Endothelial cell of umbilical vein (primary cell): ENCODE measurements at regions not wholly inside any gene's neighbourhood (a gene's known extent, or its start where the extent isn't known, plus 50 kb on each side); places are given as distances from the start of the nearest gene placed in this dataset.

Experiments
- BruUV-seq: library from RNA; stranded (reverse); fragments of 400-500 nt; replicated peaks from 2 replicates; lab custom pipeline; 2021; lab: Mats Ljungman, UMichigan
- CTCF ChIA-PET: fragments of 300-600, 350-600 bp; sonication (Branson Sonifier 250); formaldehyde crosslinking; loops from one replicate; lab custom pipeline; 2021; ENCODE audit warnings: antibody characterized with exemption, inconsistent platforms; lab: Charles Lee
- POLR2A ChIA-PET: fragments of 300-600, 350-600 bp; sonication (Branson Sonifier 250); formaldehyde crosslinking; loops from one replicate; lab custom pipeline; 2021; ENCODE audit warnings: antibody characterized with exemption, inconsistent platforms; lab: Charles Lee
- DNase-seq: peaks from one replicate; pipeline ENCODE4 v3.0.0-alpha.2; 2011; ENCODE audit warnings: low read depth, low spot score
- FAIRE-seq: peaks from 2 replicates; lab custom pipeline; 2011; peaks lifted over from hg19 to GRCh38; lab: Jason Lieb, UNC
- H2AFZ ChIP-seq: 2 replicates; pipeline ENCODE4 v1.6.0; 2012; ENCODE audit warnings: low read depth, low read length, control low read depth, inconsistent platforms
- H3K27ac ChIP-seq: 2 replicates; pipeline ENCODE4 v1.5.1; 2011; ENCODE audit warnings: low read depth, mild to moderate bottlenecking, control low read depth, low read length, moderate library complexity; ENCODE audit not compliant: insufficient read depth
- H3K27me3 ChIP-seq, 2 experiments: 2 replicates each; pipeline versions ENCODE4 v1.6.0 to v1.6.1; 2011; ENCODE audit warnings: low read length in 2 of 2, mixed read lengths in 1 of 2; ENCODE audit not compliant: control insufficient read depth in 2 of 2, insufficient read depth in 2 of 2
- H3K36me3 ChIP-seq, 2 experiments: 2 replicates in 1 of 2; 3 replicates in 1 of 2; pipeline ENCODE4 v1.5.1; 2011; ENCODE audit warnings: low read length in 2 of 2, mild to moderate bottlenecking in 1 of 2, moderate library complexity in 1 of 2; ENCODE audit not compliant: control insufficient read depth in 2 of 2, insufficient read depth in 2 of 2; ENCODE audit errors: extremely low read depth in 1 of 2
- H3K4me1 ChIP-seq: 3 replicates; pipeline ENCODE4 v1.5.1; 2011; ENCODE audit warnings: mild to moderate bottlenecking, low read length; ENCODE audit not compliant: control insufficient read depth, insufficient read depth; ENCODE audit errors: extremely low read depth
- H3K4me2 ChIP-seq: 2 replicates; pipeline ENCODE4 v1.6.1; 2011; ENCODE audit warnings: low read length, control low read depth, mixed read lengths; ENCODE audit not compliant: insufficient read depth
- H3K4me3 ChIP-seq, 3 experiments: fragments of 200-600 bp in 1 of 3; sonication (generic), shearing (Covaris generic) in 1 of 3; replicated peaks in 1 of 3; 2 replicates each; pipeline ENCODE4 v1.5.1; 2011 to 2016; ENCODE audit warnings: control low read depth in 3 of 3, low read length in 3 of 3, mild to moderate bottlenecking in 2 of 3, inconsistent platforms in 1 of 3, low read depth in 1 of 3, moderate library complexity in 1 of 3; ENCODE audit not compliant: insufficient read depth in 1 of 3
- H3K79me2 ChIP-seq: 2 replicates; pipeline ENCODE4 v1.6.0; 2012; ENCODE audit warnings: low read length, inconsistent platforms; ENCODE audit not compliant: control insufficient read depth, insufficient read depth
- H3K9ac ChIP-seq: replicated peaks from 2 replicates; pipeline ENCODE3; 2011; ENCODE audit warnings: low read length, control low read depth; ENCODE audit not compliant: insufficient read depth; ENCODE audit errors: extremely low read depth
- H3K9me1 ChIP-seq: replicated peaks from 3 replicates; pipeline ENCODE4 v1.6.0; 2011; ENCODE audit warnings: mild to moderate bottlenecking, low read length; ENCODE audit not compliant: control insufficient read depth, insufficient read depth; ENCODE audit errors: extremely low read depth
- H3K9me3 ChIP-seq: replicated peaks from 2 replicates; pipeline ENCODE4 v1.5.1; 2012; ENCODE audit warnings: low read length, inconsistent platforms; ENCODE audit not compliant: control insufficient read depth, insufficient read depth
- H4K20me1 ChIP-seq: replicated peaks from 2 replicates; pipeline ENCODE3; 2011; ENCODE audit warnings: mild to moderate bottlenecking, low read length; ENCODE audit not compliant: control insufficient read depth, insufficient read depth; ENCODE audit errors: extremely low read depth
- CTCF ChIP-seq, 2 donors: IDR thresholded peaks; 1 replicate in 1 of 2; 2 replicates in 1 of 2; pipeline ENCODE4 v1.5.1; 2011; ENCODE audit warnings: low read length in 2 of 2, mild to moderate bottlenecking in 2 of 2, moderate library complexity in 2 of 2, control low read depth in 1 of 2, inconsistent platforms in 1 of 2, low read depth in 1 of 2; ENCODE audit not compliant: insufficient read depth in 1 of 2; ENCODE audit errors: extremely low read depth in 1 of 2
- EZH2 ChIP-seq: IDR thresholded peaks from 2 replicates; pipeline ENCODE4 v1.6.1; 2012; ENCODE audit warnings: borderline replicate concordance, low read depth, mild to moderate bottlenecking, moderate library complexity, low read length, inconsistent platforms; ENCODE audit not compliant: severe bottlenecking
- FOS ChIP-seq: IDR thresholded peaks from 2 replicates; pipeline ENCODE4 v1.6.1; 2011; ENCODE audit warnings: mild to moderate bottlenecking, low read length, moderate library complexity, borderline replicate concordance; ENCODE audit not compliant: insufficient read depth
- GATA2 ChIP-seq: IDR thresholded peaks from 2 replicates; pipeline ENCODE4 v1.7.0; 2011; ENCODE audit warnings: low read depth, mild to moderate bottlenecking, moderate library complexity, mixed read lengths, low read length; ENCODE audit not compliant: insufficient read length, insufficient read depth
- JUN ChIP-seq: IDR thresholded peaks from 2 replicates; pipeline ENCODE4 v1.6.1; 2011; ENCODE audit warnings: borderline replicate concordance, low read depth; ENCODE audit not compliant: insufficient read length, insufficient read depth
- MAX ChIP-seq: IDR thresholded peaks from 2 replicates; pipeline ENCODE4 v1.6.1; 2011; ENCODE audit not compliant: insufficient read depth, insufficient read length
- MYC ChIP-seq: IDR thresholded peaks from one replicate; pipeline ENCODE4 v1.6.1; 2011; ENCODE audit warnings: mild to moderate bottlenecking, low read depth, low read length
- POLR2A ChIP-seq: IDR thresholded peaks from 2 replicates; pipeline ENCODE4 v1.6.1; 2012; ENCODE audit warnings: low read depth, mild to moderate bottlenecking, control low read depth, low read length
- POLR2AphosphoS5 ChIP-seq: IDR thresholded peaks from 2 replicates; pipeline ENCODE4 v1.6.1; 2012; ENCODE audit warnings: low read depth, mild to moderate bottlenecking, control low read depth, low read length, moderate library complexity; ENCODE audit not compliant: insufficient read depth
- dilution Hi-C: fragments of 300-500 bp; cut with MboI; formaldehyde crosslinking; loops from one replicate; pipeline ENCODE4 v1.15.0; 2019; ENCODE audit warnings: low sequenced_read_pairs; ENCODE audit not compliant: extremely low pct_ligation_motif_present
- intact Hi-C: fragments of 100-400 bp; cut with micrococcal nuclease; formaldehyde crosslinking; loops from one replicate; pipeline ENCODE4 v1.10.0; 2022

GRCh38 chr20:61130156-61130555 is 121.9 kb upstream of the CDH4 start:
- Histone ChIP-seq H3K4me3 (no peak overlapping the region), H4K20me1 (no peaks in the 10 kb centered on the region), H3K27ac (no peak overlapping the region), H3K9ac (no peak overlapping the region), H3K79me2 (no peaks in the 10 kb centered on the region), H3K36me3 (no peaks in the 10 kb centered on the region), H3K27me3 (no peaks in the 10 kb centered on the region), H2AFZ (no peak overlapping the region), H3K9me1 (no peaks in the 10 kb centered on the region), H3K4me2 (no peak overlapping the region), H3K9me3 (peaks cover 2% of the 10 kb centered on the region), H3K4me1 (no peaks in the 10 kb centered on the region)
- dilution Hi-C loops, result no loop called here
- BruUV-seq, result no TSS peak
- no peak for TF ChIP-seq GATA2
- no peak for TF ChIP-seq POLR2A
- no peak for TF ChIP-seq MYC
- no peak for TF ChIP-seq POLR2AphosphoS5
- no peak for TF ChIP-seq MAX
- no peak for TF ChIP-seq CTCF (IDR thresholded peaks at IDR 0.05; ENCODE audit: extremely low read depth in 1 of 2, insufficient read depth in 1 of 2, low read depth in 1 of 2, low read length in 2 of 2)
- no peak for TF ChIP-seq EZH2
- TF ChIP-seq FOS, result no peak
- no peak for TF ChIP-seq JUN
- FAIRE-seq, result no peak
- DNase-seq, result no peak
- ChIA-PET POLR2A (no interaction called here), CTCF (no interaction called here)
- intact Hi-C loops, result no loop called here
